ENCODE measurements at regions not wholly inside any gene's neighbourhood (a gene's known extent, or its start where the extent isn't known, plus 50 kb on each side); places are given as distances from the start of the nearest gene placed in this dataset.

DNA sequence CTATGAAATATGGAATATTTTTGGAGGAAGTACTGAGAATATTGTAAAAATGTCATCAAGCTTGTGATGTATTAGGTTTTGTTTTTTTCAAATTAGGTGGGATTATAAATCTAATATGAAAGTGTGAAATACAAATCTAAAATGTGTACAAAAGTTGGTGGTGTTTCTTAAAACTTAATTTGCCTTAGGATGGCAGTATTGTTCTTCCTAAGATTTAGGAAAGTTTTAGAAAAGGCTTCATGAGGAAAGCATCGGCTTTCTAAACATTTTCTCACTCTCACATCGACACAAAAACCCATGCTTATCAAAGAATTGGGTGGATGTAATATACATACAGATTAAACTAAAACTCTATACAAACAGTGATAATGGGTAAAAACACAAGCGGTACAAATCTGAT is 972.0 kb upstream of the PCDH20 start:
- TF ChIP-seq MXI1 (IDR thresholded peaks at IDR 0.05; ENCODE audit: low read depth, low read length) (no peak), POLR2A (IDR thresholded peaks at IDR 0.05; ENCODE audit: low read depth, low read length) (no peak), RBBP5 (conservative IDR thresholded peaks at IDR 0.05) (no peak), ATF7 (IDR thresholded peaks at IDR 0.05; ENCODE audit: low read depth) (no peak), NR2C2 (IDR thresholded peaks at IDR 0.05; ENCODE audit: borderline replicate concordance, control insufficient read depth, insufficient read length, low read depth) (no peak), LARP7 (IDR thresholded peaks at IDR 0.05) (no peak)
- TF ChIP-seq, protein P1, sequence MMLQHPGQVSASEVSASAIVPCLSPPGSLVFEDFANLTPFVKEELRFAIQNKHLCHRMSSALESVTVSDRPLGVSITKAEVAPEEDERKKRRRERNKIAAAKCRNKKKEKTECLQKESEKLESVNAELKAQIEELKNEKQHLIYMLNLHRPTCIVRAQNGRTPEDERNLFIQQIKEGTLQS (IDR thresholded peaks at IDR 0.05; ENCODE audit: borderline replicate concordance, extremely low read depth, low read depth, low read length) = no peak
- TF ChIP-seq, protein P2, sequence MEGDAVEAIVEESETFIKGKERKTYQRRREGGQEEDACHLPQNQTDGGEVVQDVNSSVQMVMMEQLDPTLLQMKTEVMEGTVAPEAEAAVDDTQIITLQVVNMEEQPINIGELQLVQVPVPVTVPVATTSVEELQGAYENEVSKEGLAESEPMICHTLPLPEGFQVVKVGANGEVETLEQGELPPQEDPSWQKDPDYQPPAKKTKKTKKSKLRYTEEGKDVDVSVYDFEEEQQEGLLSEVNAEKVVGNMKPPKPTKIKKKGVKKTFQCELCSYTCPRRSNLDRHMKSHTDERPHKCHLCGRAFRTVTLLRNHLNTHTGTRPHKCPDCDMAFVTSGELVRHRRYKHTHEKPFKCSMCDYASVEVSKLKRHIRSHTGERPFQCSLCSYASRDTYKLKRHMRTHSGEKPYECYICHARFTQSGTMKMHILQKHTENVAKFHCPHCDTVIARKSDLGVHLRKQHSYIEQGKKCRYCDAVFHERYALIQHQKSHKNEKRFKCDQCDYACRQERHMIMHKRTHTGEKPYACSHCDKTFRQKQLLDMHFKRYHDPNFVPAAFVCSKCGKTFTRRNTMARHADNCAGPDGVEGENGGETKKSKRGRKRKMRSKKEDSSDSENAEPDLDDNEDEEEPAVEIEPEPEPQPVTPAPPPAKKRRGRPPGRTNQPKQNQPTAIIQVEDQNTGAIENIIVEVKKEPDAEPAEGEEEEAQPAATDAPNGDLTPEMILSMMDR (IDR thresholded peaks at IDR 0.05 in 2 of 3, conservative IDR thresholded peaks at IDR 0.05 in 1 of 3; ENCODE audit: control insufficient read depth in 2 of 3, extremely low read depth in 1 of 3, insufficient read depth in 1 of 3, low read depth in 3 of 3, low read length in 3 of 3) = peak in 1 of 3 experiments; percentile 12; a peak in 1 of 6 replicates
- TF ChIP-seq, protein P3, sequence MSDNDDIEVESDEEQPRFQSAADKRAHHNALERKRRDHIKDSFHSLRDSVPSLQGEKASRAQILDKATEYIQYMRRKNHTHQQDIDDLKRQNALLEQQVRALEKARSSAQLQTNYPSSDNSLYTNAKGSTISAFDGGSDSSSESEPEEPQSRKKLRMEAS (IDR thresholded peaks at IDR 0.05; ENCODE audit: low read depth, low read length) = no peak
- TF ChIP-seq, protein P4, sequence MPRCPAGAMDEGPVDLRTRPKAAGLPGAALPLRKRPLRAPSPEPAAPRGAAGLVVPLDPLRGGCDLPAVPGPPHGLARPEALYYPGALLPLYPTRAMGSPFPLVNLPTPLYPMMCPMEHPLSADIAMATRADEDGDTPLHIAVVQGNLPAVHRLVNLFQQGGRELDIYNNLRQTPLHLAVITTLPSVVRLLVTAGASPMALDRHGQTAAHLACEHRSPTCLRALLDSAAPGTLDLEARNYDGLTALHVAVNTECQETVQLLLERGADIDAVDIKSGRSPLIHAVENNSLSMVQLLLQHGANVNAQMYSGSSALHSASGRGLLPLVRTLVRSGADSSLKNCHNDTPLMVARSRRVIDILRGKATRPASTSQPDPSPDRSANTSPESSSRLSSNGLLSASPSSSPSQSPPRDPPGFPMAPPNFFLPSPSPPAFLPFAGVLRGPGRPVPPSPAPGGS (IDR thresholded peaks at IDR 0.05; ENCODE audit: borderline replicate concordance, insufficient read depth, low read depth, low read length, poor library complexity, severe bottlenecking) = no peak
